Colonic mucosa (tissue), 4 donors: ENCODE measurements at regions not wholly inside any gene's neighbourhood (a gene's known extent, or its start where the extent isn't known, plus 50 kb on each side); places are given as distances from the start of the nearest gene placed in this dataset.

Experiments
- DNase-seq: peaks from one replicate; pipeline ENCODE4 v3.0.0-alpha.2; 2020
- H3K27ac ChIP-seq: fragments of 200-600 bp; one replicate; pipeline ENCODE4 v1.8.0; 2021
- H3K27me3 ChIP-seq: fragments of 200-600 bp; one replicate; pipeline ENCODE4 v1.8.0; 2021
- H3K36me3 ChIP-seq: fragments of 200-600 bp; one replicate; pipeline ENCODE4 v1.8.0; 2021
- H3K4me1 ChIP-seq: fragments of 200-600 bp; one replicate; pipeline ENCODE4 v1.8.0; 2021; ENCODE audit warnings: mild to moderate bottlenecking
- H3K4me3 ChIP-seq: fragments of 200-600 bp; one replicate; pipeline ENCODE4 v1.8.0; 2021
- H3K9ac ChIP-seq, 2 donors: one replicate each; pipeline ENCODE4 v1.7.0; 2013; ENCODE audit warnings: control low read depth in 2 of 2, low read depth in 2 of 2, low read length in 2 of 2
- H3K9me3 ChIP-seq: fragments of 200-600 bp; one replicate; pipeline ENCODE4 v1.8.0; 2021
- CTCF ChIP-seq: fragments of 200-600 bp; IDR thresholded peaks from one replicate; pipeline ENCODE4 v1.8.0; 2022; ENCODE audit warnings: antibody characterized with exemption, mild to moderate bottlenecking
- intact Hi-C: fragments of 100-400 bp; cut with DNase I; formaldehyde crosslinking; loops from one replicate; pipeline ENCODE4 v1.14.1; 2022
- donor health status: healthy.
- donor health status: DM: no; HTN: no; CAD: no.
- donor health status: DM: no; HTN: no; CAD: no.

GRCh38 chr3:161579395-161580126 lies 83.0 kb downstream of the OTOL1 start:
- Histone ChIP-seq H3K4me1 (no peaks in the 10 kb centered on the region), H3K9me3 (no peaks in the 10 kb centered on the region), H3K9ac (no peak overlapping the region), H3K27me3 (no peaks in the 10 kb centered on the region), H3K4me3 (no peak overlapping the region), H3K27ac (no peak overlapping the region), H3K36me3 (no peaks in the 10 kb centered on the region)
- no peak for DNase-seq
- intact Hi-C loops, result no loop called here
- no peak for TF ChIP-seq CTCF

GRCh38 chr3:161585922-161586321 lies 89.3 kb downstream of the OTOL1 start:
- Histone ChIP-seq H3K4me3 (no peak overlapping the region), H3K27ac (no peak overlapping the region), H3K9me3 (no peaks in the 10 kb centered on the region), H3K9ac (no peak overlapping the region), H3K4me1 (no peaks in the 10 kb centered on the region), H3K36me3 (no peaks in the 10 kb centered on the region), H3K27me3 (no peaks in the 10 kb centered on the region)
- intact Hi-C loops, result no loop called here
- no peak for DNase-seq
- no peak for TF ChIP-seq CTCF

- Histone ChIP-seq H3K9ac (no peak overlapping the region), H3K27me3 (no peaks in the 10 kb centered on the region), H3K27ac (no peak overlapping the region), H3K4me3 (no peak overlapping the region), H3K4me1 (no peaks in the 10 kb centered on the region), H3K9me3 (no peaks in the 10 kb centered on the region), H3K36me3 (no peaks in the 10 kb centered on the region)
- DNase-seq, result no peak
- TF ChIP-seq CTCF, result no peak
- intact Hi-C loops, result no loop called here
These were observed 90.1 kb downstream of the OTOL1 start for GRCh38 chr3:161586556-161587235.

- H3K9ac ChIP-seq, result no peak overlapping the region
- no peak for DNase-seq
- no peaks in the 10 kb centered on the region for H3K27me3 ChIP-seq
- no peaks in the 10 kb centered on the region for H3K9me3 ChIP-seq
- H3K4me3 ChIP-seq, result no peak overlapping the region
- H3K4me1 ChIP-seq, result no peaks in the 10 kb centered on the region
- no peaks in the 10 kb centered on the region for H3K36me3 ChIP-seq
- no peak for TF ChIP-seq CTCF
- intact Hi-C loops, result no loop called here
- H3K27ac ChIP-seq, result no peak overlapping the region
These were observed 102.0 kb downstream of the OTOL1 start for GRCh38 chr3:161598639-161599038.

GRCh38 chr3:161599697-161600096 lies 103.1 kb downstream of the OTOL1 start:
- H3K27ac ChIP-seq, result no peak overlapping the region
- H3K9ac ChIP-seq, result no peak overlapping the region
- TF ChIP-seq CTCF, result no peak
- no peaks in the 10 kb centered on the region for H3K4me1 ChIP-seq
- no peak overlapping the region for H3K4me3 ChIP-seq
- DNase-seq, result no peak
- no peaks in the 10 kb centered on the region for H3K36me3 ChIP-seq
- intact Hi-C loops, result no loop called here
- H3K9me3 ChIP-seq, result no peaks in the 10 kb centered on the region
- no peaks in the 10 kb centered on the region for H3K27me3 ChIP-seq
